GM21360 (cell line): ENCODE measurements at regions not wholly inside any gene's neighbourhood (a gene's known extent, or its start where the extent isn't known, plus 50 kb on each side); places are given as distances from the start of the nearest gene placed in this dataset.

ENCODE experiments used
- ATAC-seq: cut with Tn5 transposase; IDR thresholded peaks from one replicate; pipeline ENCODE4 v1.9.1; 2021; ENCODE audit warnings: mild to moderate bottlenecking, moderate library complexity; ENCODE audit not compliant: unreplicated experiment

DNA sequence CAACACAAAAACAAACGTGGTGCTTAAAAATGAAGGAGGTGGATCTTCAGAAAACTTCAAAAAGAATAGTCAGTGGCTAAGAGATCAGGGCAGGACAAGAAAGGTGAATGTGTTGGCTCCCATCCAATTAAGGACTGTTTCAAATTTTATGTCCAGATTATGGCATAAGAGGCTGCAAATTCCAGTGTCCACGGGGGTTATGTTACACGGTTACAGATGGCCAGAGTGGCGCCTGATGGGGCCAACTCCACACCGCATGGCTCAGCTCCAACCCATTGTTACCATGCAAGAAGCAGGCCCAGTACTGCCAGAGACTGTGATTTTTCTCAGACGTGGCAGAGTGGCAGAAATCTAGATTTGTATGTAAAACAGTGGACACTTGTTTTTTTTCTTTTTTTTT lies 168.4 kb upstream of the TENM3 start:
- no peak for ATAC-seq

DNA sequence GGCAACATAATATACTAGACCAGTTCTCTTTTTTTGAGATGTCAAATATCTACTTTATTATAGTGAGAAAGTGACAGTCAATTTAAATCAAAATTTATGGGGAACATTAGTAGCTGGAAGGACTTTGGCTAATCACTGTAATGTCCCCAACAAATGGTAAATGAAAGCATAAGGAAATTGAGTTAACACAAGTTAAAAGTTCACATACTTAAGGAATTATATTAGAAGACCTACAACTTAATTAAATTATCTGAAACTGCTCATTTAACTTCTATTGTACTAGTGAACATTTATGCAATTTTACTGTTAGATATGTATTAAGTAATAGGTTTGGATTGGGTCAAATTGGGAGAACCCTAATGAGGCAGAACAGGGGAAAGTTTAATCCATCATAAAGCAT lies 160.3 kb upstream of the TENM3 start:
- no peak for ATAC-seq

DNA sequence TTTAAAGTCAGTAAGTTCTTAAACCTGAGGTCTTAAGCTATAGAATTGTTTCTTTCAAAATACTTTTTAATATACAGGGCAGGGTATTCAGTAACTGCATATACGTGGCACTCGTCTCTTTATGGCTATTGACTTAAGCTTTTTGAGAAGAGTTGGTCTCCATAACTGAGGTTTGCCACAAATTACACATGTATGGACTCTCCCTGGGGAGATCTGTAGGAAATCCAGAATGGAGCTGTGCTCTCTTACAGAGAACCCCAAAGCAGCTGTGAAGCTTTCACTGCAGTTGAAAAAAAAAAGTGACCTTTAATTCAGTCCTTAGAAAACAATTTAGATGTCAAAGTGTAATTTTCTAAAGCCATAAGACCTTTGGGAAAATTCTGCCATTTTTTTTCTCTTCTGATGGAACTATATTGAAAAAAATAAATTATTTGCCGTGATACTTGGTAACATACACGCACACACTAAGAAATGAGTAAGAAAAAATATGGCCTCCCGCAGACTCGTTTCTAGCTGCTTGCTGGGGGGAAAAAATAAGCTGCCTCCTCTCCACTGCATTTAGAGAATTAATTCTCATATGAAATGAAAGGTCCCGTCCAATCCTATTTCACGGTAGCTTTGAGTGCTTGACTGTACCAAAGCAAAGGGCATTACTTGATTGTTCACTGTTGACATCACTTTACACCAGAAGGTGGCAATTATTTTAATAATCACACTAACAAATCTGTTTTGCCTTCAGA lies 159.4 kb upstream of the TENM3 start:
- no peak for ATAC-seq

DNA sequence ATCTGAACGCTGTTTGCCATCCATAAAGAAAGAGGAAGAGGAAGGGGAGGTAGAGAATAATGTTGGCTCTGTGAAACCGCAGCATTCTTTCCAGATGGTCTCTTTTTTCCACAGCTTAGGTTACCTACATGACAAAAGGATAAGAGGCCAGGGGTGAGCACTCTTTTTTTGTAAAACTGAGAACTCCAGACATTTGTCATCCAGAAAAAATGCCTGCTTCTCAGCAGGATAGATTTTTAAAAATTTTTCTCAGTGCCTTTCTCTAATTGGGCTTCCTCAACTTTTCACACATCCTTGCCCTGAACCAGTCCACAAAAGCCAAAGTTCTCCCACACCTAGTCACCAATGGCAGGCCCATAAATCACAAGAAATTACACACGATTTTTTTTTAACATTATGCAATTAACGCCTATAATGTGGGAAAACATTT lies 158.1 kb upstream of the TENM3 start:
- ATAC-seq = no peak

DNA sequence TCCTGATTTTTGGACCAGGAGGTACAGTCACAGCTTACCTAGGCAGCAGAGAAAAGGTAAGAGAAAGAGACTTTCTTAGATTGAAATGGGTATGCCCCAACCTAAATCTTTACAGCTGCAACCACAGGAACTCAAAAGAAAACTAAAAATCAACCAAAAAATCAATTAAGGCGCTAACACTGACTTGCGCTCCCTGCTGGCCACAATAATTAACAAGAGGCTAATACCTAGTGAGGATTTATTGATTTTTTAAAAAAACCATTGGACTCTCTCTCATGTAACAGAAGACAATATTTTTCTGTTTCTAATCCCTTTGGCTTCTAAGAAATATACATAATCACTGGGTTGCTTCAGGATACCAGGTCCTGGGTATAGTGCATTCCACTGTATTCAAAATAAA lies 153.9 kb upstream of the TENM3 start:
- no peak for ATAC-seq

DNA sequence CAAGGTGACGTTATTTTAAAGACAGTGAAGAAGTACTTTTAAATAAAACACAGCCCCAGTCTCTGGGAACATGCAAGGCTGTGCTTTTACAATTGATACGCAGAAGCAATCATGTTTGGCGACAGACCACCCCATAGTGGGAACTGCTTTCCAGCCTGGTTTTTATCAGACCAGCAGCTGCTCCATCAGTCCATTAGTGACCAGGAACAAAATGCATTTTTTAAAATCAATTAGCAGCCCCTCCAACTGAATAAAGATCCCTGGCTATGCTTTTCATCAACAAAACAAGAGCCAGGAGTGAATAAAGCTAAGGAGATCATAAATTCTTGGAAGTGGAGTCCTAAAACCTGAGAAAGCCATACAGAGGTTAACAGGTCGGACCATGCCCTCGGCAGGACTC lies 153.0 kb upstream of the TENM3 start:
- no peak for ATAC-seq

DNA sequence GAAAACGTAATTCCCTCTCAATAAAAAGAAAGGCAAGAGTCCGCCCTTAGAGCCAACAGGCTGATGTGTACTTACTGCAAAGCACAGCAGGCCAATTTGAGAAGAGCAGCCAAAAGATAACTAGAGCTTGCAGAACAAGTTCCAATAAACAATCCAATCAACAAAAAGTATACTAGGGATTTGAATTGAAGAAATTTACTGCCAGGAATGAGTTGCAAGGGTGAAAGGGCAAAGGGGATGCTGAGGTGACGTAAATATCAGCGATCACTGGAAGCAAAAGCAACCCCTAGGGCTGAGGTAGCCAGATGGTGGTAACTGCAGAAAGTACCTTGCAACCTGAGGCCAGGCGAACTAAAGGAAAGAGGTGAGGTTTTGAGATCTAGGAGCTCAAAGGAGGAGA lies 152.1 kb upstream of the TENM3 start:
- no peak for ATAC-seq

DNA sequence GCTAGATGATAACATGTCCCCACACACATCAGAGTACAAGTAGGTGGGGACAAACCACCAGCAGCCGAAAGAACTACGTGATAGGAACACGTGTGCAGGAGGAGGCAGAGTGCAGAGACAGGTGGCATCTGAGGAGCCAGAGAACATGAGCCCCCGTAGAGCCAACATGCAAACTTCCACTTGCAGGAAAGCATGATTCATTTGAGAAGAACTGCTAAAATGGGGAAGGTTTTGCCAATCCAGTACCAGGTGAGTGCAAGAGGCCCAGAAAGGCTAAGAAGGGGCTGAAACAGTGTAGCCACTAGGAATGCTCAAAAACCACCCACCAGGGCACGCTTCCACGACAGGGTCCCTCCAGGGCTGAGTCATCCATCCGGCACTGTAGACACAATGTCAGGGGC lies 149.8 kb upstream of the TENM3 start:
- ATAC-seq = no peak

DNA sequence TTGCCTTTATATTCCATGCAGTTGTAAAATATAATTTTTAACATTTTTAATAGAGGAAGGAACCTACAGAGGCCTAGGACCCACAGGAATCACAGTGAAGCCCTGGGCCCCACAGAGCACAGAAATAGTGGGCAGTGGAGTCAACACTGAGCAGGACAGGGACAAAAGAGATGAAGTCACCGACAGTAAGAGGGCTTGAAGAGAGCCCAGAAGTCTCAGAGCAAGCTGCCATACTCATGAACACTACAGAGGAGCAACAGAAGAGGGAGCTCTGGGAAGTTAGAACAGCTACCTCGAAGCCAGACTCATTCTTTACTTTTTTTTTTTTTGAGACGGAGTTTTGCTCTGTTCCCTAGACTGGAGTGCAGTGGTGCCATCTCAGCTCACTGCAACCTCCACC lies 149.3 kb upstream of the TENM3 start:
- ATAC-seq = no peak

DNA sequence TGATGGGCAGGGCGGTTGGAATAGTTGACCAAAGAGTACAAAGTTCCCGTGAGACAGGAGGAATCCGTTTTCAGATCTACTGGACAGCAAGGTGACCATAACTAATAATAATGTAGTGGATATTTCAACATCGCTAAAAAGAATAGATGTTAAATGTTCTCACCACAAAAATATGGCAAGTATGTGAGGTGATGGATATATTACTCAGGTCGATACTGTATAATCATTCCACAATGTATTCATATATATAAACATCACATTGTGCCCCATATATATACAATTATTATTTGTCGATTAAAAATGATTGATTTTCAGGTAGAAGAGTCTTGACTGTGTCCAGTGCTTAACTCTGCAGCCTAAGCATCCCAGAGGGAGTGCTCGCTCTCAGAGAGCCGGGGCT lies 141.6 kb upstream of the TENM3 start:
- no peak for ATAC-seq

DNA sequence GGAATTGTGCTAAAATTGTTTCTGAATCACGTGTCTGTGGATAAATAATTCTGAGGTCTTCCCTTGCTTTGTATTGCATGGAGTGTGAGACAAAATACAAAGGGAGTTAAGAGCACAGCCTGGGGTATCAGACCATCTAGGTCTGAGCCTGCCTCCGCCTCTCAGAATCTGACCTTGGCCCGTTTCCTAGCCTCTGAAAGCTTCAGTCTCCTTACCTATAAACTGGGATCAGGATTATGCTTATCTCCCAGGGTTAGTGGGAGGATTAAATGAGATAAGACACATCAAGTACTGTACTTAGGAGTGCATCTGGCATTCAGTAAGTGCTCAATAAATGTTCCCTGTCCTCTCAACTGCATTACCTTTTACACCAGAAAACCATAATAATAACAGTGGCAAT lies 140.6 kb upstream of the TENM3 start:
- no peak for ATAC-seq

DNA sequence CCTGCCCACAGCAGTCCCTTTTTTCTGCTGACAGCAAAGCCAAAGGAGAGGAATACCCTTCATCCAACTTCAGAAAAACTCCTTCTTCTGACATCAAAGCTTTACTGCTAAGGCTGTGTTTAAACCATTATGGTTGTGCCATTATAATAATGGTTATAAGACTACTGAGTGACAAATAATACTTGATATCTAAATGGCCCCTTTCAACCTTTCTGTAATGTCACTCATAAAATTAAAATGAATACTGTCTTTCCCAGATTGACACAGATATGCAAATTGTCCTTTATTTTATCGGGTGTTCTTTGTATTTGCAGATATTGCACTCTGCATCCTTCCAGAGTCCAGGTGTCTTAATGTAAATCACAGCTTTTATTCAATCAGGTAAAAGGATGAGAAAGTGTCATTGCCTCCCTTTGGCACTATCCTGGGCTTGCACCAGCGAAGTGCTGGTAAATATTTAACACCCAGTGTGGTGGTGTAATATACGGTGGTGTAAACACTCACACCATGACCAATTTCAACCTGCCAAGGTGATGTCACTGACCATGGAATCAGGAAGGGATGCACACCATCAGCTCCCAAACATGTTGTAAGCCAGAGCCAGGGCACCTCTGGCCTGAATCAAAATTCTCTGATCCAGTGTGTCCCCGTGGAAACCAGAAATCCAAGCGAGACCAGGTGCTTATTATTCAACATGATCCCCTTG lies 139.4 kb upstream of the TENM3 start:
- no peak for ATAC-seq

DNA sequence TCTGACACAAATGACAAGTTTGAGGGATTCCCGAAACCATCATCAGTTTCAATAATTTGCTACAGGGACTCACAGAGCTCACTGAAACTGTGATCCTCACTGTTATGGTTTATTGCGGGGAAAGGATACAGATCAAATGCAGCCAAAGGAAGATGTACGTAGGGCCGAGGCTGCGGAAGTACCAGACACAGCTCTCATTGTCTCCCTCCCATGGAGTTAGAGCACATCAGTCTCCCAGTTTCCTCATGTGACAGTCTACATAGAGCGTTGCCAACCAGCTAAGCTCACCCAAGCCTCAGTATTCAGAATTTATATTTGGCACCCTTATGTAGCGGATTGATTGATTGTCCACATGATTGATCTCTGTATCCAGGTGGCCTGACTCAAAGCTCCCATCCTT lies 137.8 kb upstream of the TENM3 start:
- ATAC-seq = no peak

DNA sequence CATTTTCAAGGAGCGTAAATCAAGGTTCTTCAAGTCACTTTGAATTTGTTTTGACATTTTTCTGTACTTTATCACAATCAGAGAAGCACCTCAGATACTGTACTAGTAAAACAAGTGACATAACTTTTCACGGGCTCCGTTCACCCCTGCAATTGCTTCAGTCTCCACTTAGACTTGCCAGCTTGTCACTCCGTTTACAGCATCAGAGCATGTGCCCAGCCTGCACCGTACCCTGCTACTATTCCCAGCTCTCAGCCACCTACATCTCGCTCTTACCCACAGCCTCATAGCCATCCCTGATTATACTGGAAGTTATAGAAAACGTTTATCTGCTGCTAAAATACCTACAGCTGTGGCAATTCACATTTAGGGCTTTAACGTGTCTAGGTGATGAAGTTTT lies 135.3 kb upstream of the TENM3 start:
- no peak for ATAC-seq

DNA sequence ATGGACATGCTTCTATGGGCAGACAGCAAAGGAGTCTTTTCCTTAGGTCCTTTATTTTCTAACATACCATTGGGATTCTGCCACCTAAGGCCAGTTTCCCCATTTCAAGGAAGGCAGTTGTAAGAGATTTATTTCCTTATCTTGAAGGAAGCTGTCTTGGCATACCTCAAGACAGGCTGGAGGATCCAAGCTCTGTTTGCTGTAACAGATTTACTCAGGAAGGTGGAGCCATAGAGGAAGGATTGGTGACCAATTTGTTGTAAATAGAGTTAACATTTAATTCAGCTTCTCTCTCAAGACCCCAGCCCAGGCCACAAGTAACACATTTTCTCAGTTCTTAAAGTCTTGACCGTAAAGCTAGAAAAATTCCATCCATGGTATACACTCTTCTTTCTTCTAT lies 131.6 kb upstream of the TENM3 start:
- ATAC-seq = no peak

DNA sequence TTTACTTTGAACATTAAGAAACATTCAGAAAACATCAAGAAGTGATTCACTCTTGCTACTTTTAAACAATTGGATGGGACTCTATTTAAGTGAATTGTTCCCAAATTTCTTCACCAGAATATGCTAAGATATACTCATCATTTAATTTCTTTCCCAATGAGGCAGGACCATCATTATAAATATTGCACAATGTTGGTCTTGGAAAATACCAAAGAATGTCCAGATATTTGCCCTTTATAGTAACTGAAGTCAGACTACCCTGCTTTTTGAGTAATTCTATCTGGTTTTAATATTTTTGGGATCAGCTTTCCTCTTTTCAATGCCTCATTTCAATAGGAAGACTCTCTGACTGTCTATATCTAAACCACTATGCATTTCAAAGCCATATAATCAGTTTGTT lies 129.4 kb upstream of the TENM3 start:
- no peak for ATAC-seq

DNA sequence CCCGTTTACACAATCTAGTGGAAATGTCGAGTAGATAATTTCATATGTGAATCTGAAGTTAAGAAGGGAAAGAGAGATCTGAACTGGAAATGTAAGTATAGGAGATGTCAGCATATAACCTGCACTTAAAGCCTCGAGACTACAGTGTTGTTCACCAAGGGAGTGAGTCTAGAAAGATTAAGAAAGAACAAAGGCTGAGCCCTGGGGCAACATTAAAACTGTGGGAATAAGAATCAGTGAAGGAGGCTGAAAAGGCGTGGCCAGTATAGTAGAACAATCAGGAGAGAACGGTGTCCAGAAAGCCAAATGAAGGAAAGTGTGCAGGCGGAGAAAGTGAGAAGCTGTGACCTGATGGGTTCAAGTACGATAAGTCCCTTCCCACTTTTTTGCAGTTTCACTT lies 118.8 kb upstream of the TENM3 start:
- no peak for ATAC-seq

DNA sequence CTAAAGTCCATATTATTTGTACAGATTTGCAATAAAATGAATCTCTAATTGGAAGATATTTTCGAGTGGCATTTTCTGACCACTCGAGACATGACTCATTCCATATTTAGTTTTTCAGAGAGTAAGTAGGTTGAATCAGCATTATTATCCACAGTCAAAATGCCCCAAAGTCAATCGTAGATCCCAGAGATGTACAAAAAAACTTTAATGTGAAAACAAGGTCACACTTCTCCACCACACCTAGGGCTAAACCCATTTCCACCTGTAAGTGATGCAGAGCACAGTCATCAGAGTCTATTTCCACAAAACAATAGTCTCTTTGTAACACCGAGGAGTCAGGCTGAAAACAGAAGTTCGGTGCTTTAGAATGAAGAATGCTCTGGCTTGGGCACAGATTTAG lies 117.1 kb upstream of the TENM3 start:
- ATAC-seq = no peak

DNA sequence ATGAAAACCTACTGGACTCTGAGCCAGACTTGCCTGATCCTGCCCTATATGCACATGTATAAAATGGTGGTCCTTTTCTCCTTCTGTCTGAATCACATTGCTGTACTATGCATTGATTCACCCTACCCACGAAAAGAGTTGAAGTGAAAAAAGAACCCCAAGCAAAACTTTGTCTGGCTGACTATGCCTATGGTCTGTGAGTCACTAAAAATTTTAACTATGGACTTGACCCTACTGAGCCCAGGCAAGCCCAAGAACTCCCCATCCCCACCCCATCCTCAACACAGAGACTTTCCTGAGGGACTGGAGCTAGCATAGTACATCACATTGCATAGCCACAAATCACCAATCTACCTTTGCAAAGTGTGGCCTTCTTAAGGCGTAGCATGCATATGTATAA lies 116.6 kb upstream of the TENM3 start:
- no peak for ATAC-seq

DNA sequence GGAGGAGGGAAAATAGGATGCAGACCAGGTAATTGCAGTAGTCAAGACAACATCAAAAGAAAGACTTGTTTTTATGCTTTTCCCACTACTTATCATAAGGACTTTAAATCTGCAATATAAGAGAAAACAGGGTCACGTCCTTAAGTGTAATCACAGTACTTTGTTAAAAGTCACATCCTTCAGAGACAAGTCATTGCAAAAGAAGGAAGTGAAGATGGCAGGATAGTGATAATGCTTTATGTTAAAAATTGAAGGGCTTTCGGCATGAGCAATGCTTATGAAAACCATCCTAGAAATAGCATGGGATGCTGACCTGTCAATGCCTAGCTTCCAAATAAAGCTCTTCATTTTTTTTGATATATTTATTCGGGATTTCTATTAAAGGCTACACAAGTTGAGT lies 110.2 kb upstream of the TENM3 start:
- no peak for ATAC-seq

DNA sequence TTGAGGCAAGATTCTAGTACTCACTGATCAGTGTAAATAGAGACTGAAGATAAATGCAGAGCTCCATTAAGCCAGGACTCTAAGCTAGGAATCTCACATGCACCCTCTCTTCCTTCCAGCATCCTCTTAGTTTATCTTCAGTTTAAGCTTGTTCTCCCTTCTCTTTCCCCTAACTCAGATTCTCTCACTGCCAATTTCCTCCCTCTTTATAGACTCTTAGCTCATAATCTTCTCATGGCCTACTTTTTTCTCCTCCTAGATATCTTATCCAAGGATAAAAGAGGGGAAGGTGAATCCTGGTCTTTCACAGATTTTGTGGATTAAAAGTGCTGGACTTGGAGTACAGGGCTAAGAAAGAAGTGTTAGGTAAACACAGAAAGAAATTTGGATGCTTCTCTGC lies 108.9 kb upstream of the TENM3 start:
- ATAC-seq = no peak

DNA sequence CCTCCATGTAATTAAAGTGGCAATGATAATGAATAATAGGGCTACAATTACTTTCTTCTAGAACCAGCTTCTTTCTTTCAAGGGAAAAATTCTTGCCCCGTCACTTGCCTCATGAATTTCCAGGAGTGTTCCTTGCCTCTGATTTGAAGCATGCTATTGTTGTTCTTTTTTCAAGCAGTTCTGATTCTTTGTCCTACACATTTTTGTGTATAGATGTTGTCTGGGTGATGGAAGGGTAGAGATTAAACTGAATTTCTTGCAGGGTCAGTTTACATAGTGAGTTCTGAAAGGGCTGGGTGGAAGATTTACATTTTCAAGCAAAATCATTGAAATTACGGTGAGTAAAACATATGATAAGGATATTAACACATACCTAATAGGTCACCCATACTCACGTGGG lies 107.0 kb upstream of the TENM3 start:
- no peak for ATAC-seq

DNA sequence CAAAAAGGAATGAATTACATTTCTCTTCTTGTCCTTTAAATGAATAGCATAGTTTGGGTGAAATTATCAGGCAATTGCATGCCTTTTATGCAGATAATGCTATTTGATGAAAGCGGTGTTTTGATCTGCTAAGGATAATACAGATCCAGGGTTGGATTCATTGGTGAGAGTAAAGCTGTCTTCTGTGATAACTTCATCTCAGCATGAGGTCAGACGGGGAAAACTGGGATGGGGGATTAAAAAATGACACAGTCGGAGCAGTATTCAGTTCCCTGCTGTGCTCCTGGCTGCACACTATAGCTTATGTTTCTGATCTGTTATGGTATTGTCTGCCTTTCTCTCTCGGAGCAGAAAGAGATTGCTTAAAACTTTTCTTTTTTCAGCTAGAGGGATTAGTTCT lies 105.9 kb upstream of the TENM3 start:
- ATAC-seq = no peak
